Thyroid gland (tissue), 4 donors: ENCODE measurements at regions not wholly inside any gene's neighbourhood (a gene's known extent, or its start where the extent isn't known, plus 50 kb on each side); places are given as distances from the start of the nearest gene placed in this dataset.

ENCODE experiments used
- DNase-seq, 2 donors: peaks; one replicate each; pipeline ENCODE4 v3.0.0-alpha.2; 2019
- H3K27ac ChIP-seq, 3 donors: fragments of 200-600 bp; sonication (generic); 1 replicate in 2 of 3; 2 replicates in 1 of 3; pipeline ENCODE4 v1.5.1; 2016 to 2019; ENCODE audit warnings: mild to moderate bottlenecking in 1 of 3, moderate library complexity in 1 of 3
- H3K27me3 ChIP-seq: fragments of 200-600 bp; sonication (generic); one replicate; pipeline ENCODE4 v1.5.1; 2019
- H3K36me3 ChIP-seq, 2 donors: fragments of 200-600 bp; sonication (generic); one replicate each; pipeline ENCODE4 v1.5.1; 2016 to 2019
- H3K4me1 ChIP-seq, 2 donors: fragments of 200-600 bp; sonication (generic); one replicate each; pipeline ENCODE4 v1.5.1; 2017 to 2019
- H3K4me3 ChIP-seq, 3 donors: fragments of 200-600 bp; sonication (generic); replicated peaks in 1 of 3; 1 replicate in 2 of 3; 2 replicates in 1 of 3; pipeline ENCODE4 v1.5.1; 2016; ENCODE audit warnings: mild to moderate bottlenecking in 1 of 3
- H3K9me3 ChIP-seq: fragments of 200-600 bp; sonication (generic); one replicate; pipeline ENCODE4 v1.5.1; 2017
- CTCF ChIP-seq, 6 experiments: fragments of 200-600 bp in 3 of 6; fragments of 450-650 bp in 3 of 6; sonication (generic) in 3 of 6; IDR thresholded peaks; one replicate each; pipeline ENCODE4 v1.5.1; 2016 to 2019; ENCODE audit warnings: antibody characterized with exemption in 6 of 6, mild to moderate bottlenecking in 2 of 6, inconsistent platforms in 1 of 6, moderate library complexity in 1 of 6
- POLR2A ChIP-seq, 2 donors: fragments of 450-650 bp; IDR thresholded peaks; one replicate each; pipeline ENCODE4 v1.6.1; 2017; ENCODE audit warnings: antibody characterized with exemption in 2 of 2, mild to moderate bottlenecking in 2 of 2, moderate library complexity in 1 of 2
- WGBS, 2 donors: methylation state at CpG; one replicate each; pipeline ENCODE4 v1.1.5; 2017; 5-methylcytosine and 5-hydroxymethylcytosine counted together
- intact Hi-C: fragments of 100-400 bp; cut with DNase I; formaldehyde crosslinking; loops from one replicate; pipeline ENCODE4 v1.15.1; 2023

- Histone ChIP-seq H3K9me3 (no peaks in the 10 kb centered on the region), H3K36me3 (no peaks in the 10 kb centered on the region), H3K27ac (no peak overlapping the region), H3K4me3 (no peak overlapping the region), H3K27me3 (no peaks in the 10 kb centered on the region), H3K4me1 (no peaks in the 10 kb centered on the region)
- DNase-seq = no peak
- intact Hi-C loops = no loop called here
- WGBS, 2 donors = 87 to 88% methylated on average over 11 of the region's 11 CpGs
- TF ChIP-seq CTCF (IDR thresholded peaks at IDR 0.05) (no peak), POLR2A (IDR thresholded peaks at IDR 0.05) (no peak)
These were observed 491.7 kb upstream of the LMO3 start for GRCh38 chr12:17097674-17098073.

GRCh38 chr12:17084831-17085230, 478.9 kb upstream of the LMO3 start:
- no peak for DNase-seq

GRCh38 chr12:17079251-17079909, 473.4 kb upstream of the LMO3 start:
- Histone ChIP-seq H3K4me1 (no peaks in the 10 kb centered on the region), H3K9me3 (no peaks in the 10 kb centered on the region), H3K4me3 (no peak overlapping the region), H3K27ac (no peak overlapping the region), H3K27me3 (no peaks in the 10 kb centered on the region), H3K36me3 (no peaks in the 10 kb centered on the region)
- no peak for DNase-seq
- WGBS, 2 donors = 92 to 95% methylated on average over 4 of the region's 4 CpGs
- TF ChIP-seq POLR2A (IDR thresholded peaks at IDR 0.05) (no peak), CTCF (IDR thresholded peaks at IDR 0.05) (no peak)
- intact Hi-C loops = no loop called here

More at GRCh38 chr12:17084831-17085230, 478.9 kb upstream of the LMO3 start:
- no peaks in the 10 kb centered on the region for H3K4me1 ChIP-seq
- no peaks in the 10 kb centered on the region for H3K9me3 ChIP-seq
- H3K27me3 ChIP-seq = no peaks in the 10 kb centered on the region
- TF ChIP-seq POLR2A (IDR thresholded peaks at IDR 0.05) (no peak), CTCF (IDR thresholded peaks at IDR 0.05) (no peak)
- intact Hi-C loops = no loop called here
- no peak overlapping the region for H3K4me3 ChIP-seq
- no peaks in the 10 kb centered on the region for H3K36me3 ChIP-seq
- H3K27ac ChIP-seq = no peak overlapping the region

- H3K27me3 ChIP-seq = no peaks in the 10 kb centered on the region
- H3K9me3 ChIP-seq = no peaks in the 10 kb centered on the region
- TF ChIP-seq POLR2A (IDR thresholded peaks at IDR 0.05) (no peak), CTCF (IDR thresholded peaks at IDR 0.05) (no peak)
- DNase-seq = no peak
- no peak overlapping the region for H3K27ac ChIP-seq
- H3K4me1 ChIP-seq = no peaks in the 10 kb centered on the region
- 92 to 96% methylated on average over 3 of the region's 3 CpGs for WGBS, 2 donors
- no peak overlapping the region for H3K4me3 ChIP-seq
- intact Hi-C loops = no loop called here
- H3K36me3 ChIP-seq = no peaks in the 10 kb centered on the region
These were observed 471.6 kb upstream of the LMO3 start for GRCh38 chr12:17077594-17077993.

DNA sequence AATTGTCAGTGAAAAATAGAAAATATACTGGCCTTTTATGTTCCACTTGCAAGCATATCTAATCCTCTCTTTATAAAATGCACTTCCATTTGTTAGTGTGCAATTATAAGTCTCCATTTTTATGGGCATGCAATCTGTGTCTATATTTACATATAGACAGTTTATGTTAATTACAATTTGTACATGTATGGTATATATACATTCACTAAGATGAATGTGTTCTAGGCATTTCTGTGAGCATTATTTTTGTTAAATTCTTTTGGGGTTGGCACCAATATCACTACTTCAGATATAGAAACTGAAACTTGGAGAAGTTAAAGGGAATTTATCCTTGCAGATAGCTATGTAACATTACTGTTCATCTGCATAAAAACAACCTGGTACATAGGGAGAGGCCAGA, 470.8 kb upstream of the LMO3 start:
- Histone ChIP-seq H3K36me3 (no peaks in the 10 kb centered on the region), H3K4me1 (no peaks in the 10 kb centered on the region), H3K4me3 (no peak overlapping the region), H3K27me3 (no peaks in the 10 kb centered on the region), H3K9me3 (no peaks in the 10 kb centered on the region), H3K27ac (no peak overlapping the region)
- TF ChIP-seq POLR2A (IDR thresholded peaks at IDR 0.05) (no peak), CTCF (IDR thresholded peaks at IDR 0.05) (no peak)
- DNase-seq = no peak
- intact Hi-C loops = no loop called here
